ENCODE measurements at regions not wholly inside any gene's neighbourhood (a gene's known extent, or its start where the extent isn't known, plus 50 kb on each side); places are given as distances from the start of the nearest gene placed in this dataset.

DNA sequence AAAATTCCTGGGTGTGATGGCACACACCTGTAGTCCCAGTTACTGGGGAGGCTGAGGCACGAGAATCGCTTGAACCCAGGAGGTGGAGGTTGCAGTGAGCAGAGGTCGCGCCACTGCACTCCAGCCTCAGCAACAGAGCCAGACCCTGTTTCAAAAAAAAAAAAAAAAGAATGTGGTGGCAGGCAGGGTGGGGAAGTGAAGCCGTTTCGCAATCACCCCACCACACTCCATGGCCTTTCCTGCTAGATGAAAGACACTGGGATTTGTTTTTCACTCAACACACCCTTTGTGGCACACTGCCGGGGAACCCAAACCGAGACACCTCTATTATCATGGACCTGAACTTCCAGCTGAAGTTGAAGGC, 172.4 kb upstream of the IQSEC1 start:
- no peaks in the 10 kb centered on the region for H3K27me3 ChIP-seq
- no peaks in the 10 kb centered on the region for H3K9me3 ChIP-seq
- no peak for DNase-seq
- TF ChIP-seq, protein P1, sequence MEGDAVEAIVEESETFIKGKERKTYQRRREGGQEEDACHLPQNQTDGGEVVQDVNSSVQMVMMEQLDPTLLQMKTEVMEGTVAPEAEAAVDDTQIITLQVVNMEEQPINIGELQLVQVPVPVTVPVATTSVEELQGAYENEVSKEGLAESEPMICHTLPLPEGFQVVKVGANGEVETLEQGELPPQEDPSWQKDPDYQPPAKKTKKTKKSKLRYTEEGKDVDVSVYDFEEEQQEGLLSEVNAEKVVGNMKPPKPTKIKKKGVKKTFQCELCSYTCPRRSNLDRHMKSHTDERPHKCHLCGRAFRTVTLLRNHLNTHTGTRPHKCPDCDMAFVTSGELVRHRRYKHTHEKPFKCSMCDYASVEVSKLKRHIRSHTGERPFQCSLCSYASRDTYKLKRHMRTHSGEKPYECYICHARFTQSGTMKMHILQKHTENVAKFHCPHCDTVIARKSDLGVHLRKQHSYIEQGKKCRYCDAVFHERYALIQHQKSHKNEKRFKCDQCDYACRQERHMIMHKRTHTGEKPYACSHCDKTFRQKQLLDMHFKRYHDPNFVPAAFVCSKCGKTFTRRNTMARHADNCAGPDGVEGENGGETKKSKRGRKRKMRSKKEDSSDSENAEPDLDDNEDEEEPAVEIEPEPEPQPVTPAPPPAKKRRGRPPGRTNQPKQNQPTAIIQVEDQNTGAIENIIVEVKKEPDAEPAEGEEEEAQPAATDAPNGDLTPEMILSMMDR (IDR thresholded peaks at IDR 0.05), result no peak
- no peak for TF ChIP-seq POLR2A (IDR thresholded peaks at IDR 0.05)
- no peak overlapping the region for H3K27ac ChIP-seq
- H3K4me1 ChIP-seq, result no peaks in the 10 kb centered on the region
- intact Hi-C loops (cut with DNase I; ENCODE audit: low total_unique reads), result no loop called here
- H3K4me3 ChIP-seq, result no peak overlapping the region
- H3K36me3 ChIP-seq, result no peaks in the 10 kb centered on the region

DNA sequence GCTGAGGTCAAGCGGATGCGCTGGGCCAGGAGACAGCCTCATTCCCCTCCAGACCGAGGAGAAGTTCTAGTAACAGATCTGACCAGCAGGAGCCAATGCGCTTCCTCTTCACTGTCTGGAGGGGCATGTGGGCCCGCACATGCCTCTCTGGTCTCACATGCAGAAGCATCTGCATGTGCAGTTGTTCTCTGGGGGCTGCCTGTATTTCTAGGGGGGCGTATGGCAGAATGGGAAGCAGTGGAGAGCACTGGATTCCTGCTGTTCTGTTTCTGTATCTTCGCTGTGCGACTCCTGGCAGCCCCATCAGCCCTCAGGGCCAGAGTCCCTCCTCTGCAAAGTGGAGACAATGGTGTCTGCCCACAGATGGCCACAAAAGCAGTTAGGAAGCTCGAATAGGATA, 170.4 kb upstream of the IQSEC1 start:
- H3K4me3 ChIP-seq, result no peak overlapping the region
- no peak overlapping the region for H3K27ac ChIP-seq
- no peaks in the 10 kb centered on the region for H3K9me3 ChIP-seq
- intact Hi-C loops (cut with DNase I; ENCODE audit: low total_unique reads), result no loop called here
- TF ChIP-seq POLR2A (IDR thresholded peaks at IDR 0.05), result no peak
- TF ChIP-seq, protein P1 (IDR thresholded peaks at IDR 0.05), result no peak
- DNase-seq, result no peak
- H3K36me3 ChIP-seq, result no peaks in the 10 kb centered on the region
- H3K27me3 ChIP-seq, result no peaks in the 10 kb centered on the region
- H3K4me1 ChIP-seq, result no peaks in the 10 kb centered on the region

DNA sequence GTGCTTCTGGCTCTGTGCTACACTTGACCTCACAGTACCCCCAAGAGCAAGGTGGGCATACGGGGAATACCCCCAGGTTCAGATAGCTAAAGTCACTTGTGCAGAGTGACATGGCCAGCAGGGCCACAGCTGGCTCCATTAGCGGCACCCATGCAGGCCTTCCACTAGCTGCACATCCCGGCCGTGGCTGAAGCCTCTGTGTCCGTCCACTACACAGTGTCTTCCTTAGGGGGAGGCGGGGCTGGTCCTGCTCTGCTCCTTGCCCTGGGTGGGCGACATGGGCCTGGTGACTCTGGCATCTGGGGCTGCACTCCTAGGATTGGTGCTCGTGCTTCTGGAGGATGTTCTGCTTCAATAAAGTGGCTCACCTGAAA, 169.1 kb upstream of the IQSEC1 start:
- no peaks in the 10 kb centered on the region for H3K4me1 ChIP-seq
- no peaks in the 10 kb centered on the region for H3K9me3 ChIP-seq
- no peaks in the 10 kb centered on the region for H3K27me3 ChIP-seq
- H3K36me3 ChIP-seq, result no peaks in the 10 kb centered on the region
- H3K27ac ChIP-seq, result no peak overlapping the region
- no peak for DNase-seq
- intact Hi-C loops (cut with DNase I; ENCODE audit: low total_unique reads), result no loop called here
- TF ChIP-seq, protein P1 (IDR thresholded peaks at IDR 0.05), result no peak
- TF ChIP-seq POLR2A (IDR thresholded peaks at IDR 0.05), result no peak
- H3K4me3 ChIP-seq, result no peak overlapping the region

DNA sequence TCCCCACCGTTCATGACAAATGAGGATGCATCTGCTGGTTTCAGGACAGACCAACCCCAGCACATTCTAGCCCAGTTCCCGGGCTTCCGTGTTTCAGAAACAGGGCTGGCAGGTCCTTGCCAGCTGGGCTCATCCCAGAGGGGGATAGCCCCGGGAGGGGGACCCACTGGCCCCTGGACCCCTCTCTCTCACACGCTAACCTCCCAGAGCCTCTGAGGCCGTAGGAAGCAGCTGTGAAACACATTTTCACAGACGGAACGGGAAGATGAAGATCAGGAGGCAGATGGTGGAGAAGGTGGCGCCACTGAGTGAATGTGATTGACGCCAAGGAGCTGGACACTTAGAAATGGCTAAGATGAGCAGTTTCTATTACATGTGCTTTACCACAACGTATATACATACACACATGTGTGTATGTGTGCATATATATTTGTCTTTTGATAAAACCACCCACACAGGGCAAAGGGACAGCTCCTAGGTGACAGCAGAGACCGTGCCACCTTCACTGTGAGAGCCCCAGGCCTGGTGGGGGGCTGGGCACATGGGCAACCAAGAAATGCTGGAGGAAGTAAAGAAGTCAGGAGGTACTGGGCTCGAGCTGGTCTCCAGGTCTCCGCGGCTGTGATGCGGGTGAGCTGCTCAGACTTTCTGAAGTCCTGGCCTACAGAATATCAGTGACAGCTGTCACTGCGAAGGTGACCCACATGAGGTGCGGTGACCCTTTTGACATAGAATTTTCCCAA, 168.6 kb upstream of the IQSEC1 start:
- DNase-seq, result no peak
- Histone ChIP-seq H3K4me1 (no peaks in the 10 kb centered on the region), H3K27ac (no peak overlapping the region), H3K36me3 (no peaks in the 10 kb centered on the region), H3K27me3 (no peaks in the 10 kb centered on the region), H3K4me3 (no peak overlapping the region), H3K9me3 (no peaks in the 10 kb centered on the region)
- intact Hi-C loops (cut with DNase I; ENCODE audit: low total_unique reads), result no loop called here
- TF ChIP-seq, protein P1 (IDR thresholded peaks at IDR 0.05), result no peak
- TF ChIP-seq POLR2A (IDR thresholded peaks at IDR 0.05), result no peak

DNA sequence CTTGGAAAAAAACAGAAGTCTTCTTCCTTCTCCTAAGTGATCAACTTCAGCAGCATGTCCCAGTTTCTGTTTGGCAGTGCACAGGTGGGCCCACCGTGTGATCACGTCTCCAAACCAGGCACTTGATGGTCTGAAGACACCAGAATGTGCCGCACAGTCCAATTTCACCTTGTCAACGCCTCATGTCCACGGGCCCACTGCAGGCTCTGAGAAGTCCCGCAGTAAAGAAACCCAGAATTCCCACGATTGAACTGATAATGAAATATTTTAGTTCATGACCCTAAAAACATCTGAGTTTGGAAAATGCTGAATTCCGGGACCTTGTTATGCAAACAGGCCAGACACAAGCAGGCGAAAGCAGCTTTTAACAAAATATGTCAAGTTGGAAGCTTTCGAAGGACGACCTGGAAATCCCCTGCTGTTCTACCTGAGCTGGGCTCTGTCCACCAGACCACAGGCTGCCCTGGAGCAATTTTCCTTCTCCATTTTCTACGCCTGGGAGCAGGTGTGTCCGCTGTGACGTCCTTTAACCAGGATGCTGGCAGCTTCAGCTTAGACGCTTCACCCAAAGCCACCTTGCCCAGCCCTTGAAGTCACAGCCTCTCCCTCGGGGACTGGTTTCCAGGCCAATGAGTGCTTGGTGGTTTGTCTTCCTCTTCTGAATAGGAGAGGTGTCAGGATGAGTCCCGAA, 167.8 kb upstream of the IQSEC1 start:
- intact Hi-C loops (cut with DNase I; ENCODE audit: low total_unique reads), result no loop called here
- Histone ChIP-seq H3K36me3 (no peaks in the 10 kb centered on the region), H3K4me1 (no peaks in the 10 kb centered on the region), H3K4me3 (no peak overlapping the region), H3K27ac (no peak overlapping the region), H3K27me3 (no peaks in the 10 kb centered on the region), H3K9me3 (no peaks in the 10 kb centered on the region)
- TF ChIP-seq POLR2A (IDR thresholded peaks at IDR 0.05), result no peak
- TF ChIP-seq, protein P1 (IDR thresholded peaks at IDR 0.05), result no peak
- DNase-seq, result no peak

All from uterus (tissue), 3 donors.